B cell (primary cell): ENCODE measurements at regions not wholly inside any gene's neighbourhood (a gene's known extent, or its start where the extent isn't known, plus 50 kb on each side); places are given as distances from the start of the nearest gene placed in this dataset.

ENCODE experiments used
- CTCF ChIP-seq: fragments of 200-600 bp; IDR thresholded peaks from one replicate; pipeline ENCODE4 v1.8.0; 2022; ENCODE audit warnings: antibody characterized with exemption, mild to moderate bottlenecking
- EZH2 ChIP-seq: IDR thresholded peaks from 2 replicates; pipeline ENCODE4 v1.6.1; 2012; ENCODE audit warnings: borderline replicate concordance, low read depth, mild to moderate bottlenecking, moderate library complexity, low read length; ENCODE audit not compliant: insufficient read depth, poor library complexity, severe bottlenecking

DNA sequence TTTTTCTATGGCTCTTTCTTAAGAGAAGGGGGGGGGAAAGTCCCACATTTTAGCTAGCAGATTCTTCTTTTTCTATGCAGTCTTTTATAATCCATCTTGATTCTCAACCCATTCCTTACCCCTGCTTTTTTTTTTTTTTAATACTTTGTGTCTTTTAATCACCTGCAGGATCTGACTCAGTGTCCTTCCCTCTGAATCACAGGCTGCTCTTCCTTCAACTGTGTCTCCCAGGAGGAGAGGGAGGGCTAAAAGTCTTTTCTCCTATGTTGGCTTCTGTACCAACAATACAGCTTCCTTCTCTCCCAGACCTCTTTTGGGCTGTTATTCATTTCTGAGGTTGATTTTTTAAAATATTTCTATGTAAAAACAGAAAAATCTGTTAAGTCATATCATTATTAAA is 686.2 kb downstream of the ADGRL2 start:
- no peak for TF ChIP-seq CTCF
- TF ChIP-seq EZH2 = no peak
